Stomach (tissue), 4 donors: ENCODE measurements at regions not wholly inside any gene's neighbourhood (a gene's known extent, or its start where the extent isn't known, plus 50 kb on each side); places are given as distances from the start of the nearest gene placed in this dataset.

Experiments
- EP300 ChIP-seq: sonication (generic); formaldehyde crosslinking; IDR thresholded peaks from one replicate; pipeline ENCODE4 v1.6.1; 2017; ENCODE audit warnings: antibody characterized with exemption
- POLR2A ChIP-seq, 4 donors: fragments of 450-650 bp; IDR thresholded peaks; one replicate each; pipeline ENCODE4 v1.6.1; 2016; ENCODE audit warnings: antibody characterized with exemption in 4 of 4, control low read depth in 2 of 4, mild to moderate bottlenecking in 1 of 4, moderate library complexity in 1 of 4
- POLR2AphosphoS5 ChIP-seq, 3 donors: sonication (generic); formaldehyde crosslinking; IDR thresholded peaks; one replicate each; pipeline ENCODE4 v1.6.1; 2016; ENCODE audit warnings: antibody characterized with exemption in 3 of 3
- TF ChIP-seq, protein P1 (sequence below), 7 experiments: fragments of 450-650 bp in 4 of 7; fragments of 200-600 bp in 3 of 7; sonication (generic) in 3 of 7; IDR thresholded peaks; one replicate each; pipeline ENCODE4 v1.5.1; 2016 to 2019; ENCODE audit warnings: antibody characterized with exemption in 7 of 7, control low read depth in 2 of 7, mild to moderate bottlenecking in 1 of 7

DNA sequence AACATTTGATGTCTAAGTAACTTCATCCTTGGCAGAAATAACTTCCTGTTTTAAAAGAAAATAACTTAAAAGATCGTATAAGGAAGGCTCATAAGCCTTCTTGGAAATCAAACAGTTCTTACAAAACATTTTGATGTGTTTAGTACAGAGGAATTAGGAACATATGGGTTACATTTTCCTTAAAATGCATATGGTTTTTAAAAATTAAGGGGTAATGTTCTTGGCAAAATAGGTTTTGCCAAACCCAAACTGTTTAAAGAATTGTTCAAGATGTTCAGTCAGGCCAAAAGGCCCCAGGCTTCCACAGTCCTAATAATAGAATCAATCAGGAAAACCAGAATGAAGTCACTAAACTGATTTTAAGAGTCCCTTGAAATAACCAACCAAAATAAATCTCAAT is 142.7 kb upstream of the SLC35B3 start:
- TF ChIP-seq, protein P1, sequence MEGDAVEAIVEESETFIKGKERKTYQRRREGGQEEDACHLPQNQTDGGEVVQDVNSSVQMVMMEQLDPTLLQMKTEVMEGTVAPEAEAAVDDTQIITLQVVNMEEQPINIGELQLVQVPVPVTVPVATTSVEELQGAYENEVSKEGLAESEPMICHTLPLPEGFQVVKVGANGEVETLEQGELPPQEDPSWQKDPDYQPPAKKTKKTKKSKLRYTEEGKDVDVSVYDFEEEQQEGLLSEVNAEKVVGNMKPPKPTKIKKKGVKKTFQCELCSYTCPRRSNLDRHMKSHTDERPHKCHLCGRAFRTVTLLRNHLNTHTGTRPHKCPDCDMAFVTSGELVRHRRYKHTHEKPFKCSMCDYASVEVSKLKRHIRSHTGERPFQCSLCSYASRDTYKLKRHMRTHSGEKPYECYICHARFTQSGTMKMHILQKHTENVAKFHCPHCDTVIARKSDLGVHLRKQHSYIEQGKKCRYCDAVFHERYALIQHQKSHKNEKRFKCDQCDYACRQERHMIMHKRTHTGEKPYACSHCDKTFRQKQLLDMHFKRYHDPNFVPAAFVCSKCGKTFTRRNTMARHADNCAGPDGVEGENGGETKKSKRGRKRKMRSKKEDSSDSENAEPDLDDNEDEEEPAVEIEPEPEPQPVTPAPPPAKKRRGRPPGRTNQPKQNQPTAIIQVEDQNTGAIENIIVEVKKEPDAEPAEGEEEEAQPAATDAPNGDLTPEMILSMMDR (IDR thresholded peaks at IDR 0.05): no peak
- TF ChIP-seq POLR2A (IDR thresholded peaks at IDR 0.05): no peak
- TF ChIP-seq POLR2AphosphoS5 (IDR thresholded peaks at IDR 0.05): no peak
- no peak for TF ChIP-seq EP300
